GM23338 (cell line): ENCODE measurements at regions not wholly inside any gene's neighbourhood (a gene's known extent, or its start where the extent isn't known, plus 50 kb on each side); places are given as distances from the start of the nearest gene placed in this dataset.

Experiments used
- CTCF ChIP-seq, 2 experiments: fragments of 200-600 bp in 1 of 2; sonication (generic) in 1 of 2; conservative IDR thresholded peaks; 2 replicates each; pipeline versions ENCODE4 v1.5.1 to v1.6.1; 2016 to 2017; ENCODE audit warnings: antibody characterized with exemption in 2 of 2, low read depth in 2 of 2, mild to moderate bottlenecking in 2 of 2, moderate library complexity in 1 of 2
- EZH2 ChIP-seq: fragments of 200-600 bp; sonication (generic); IDR thresholded peaks from one replicate; pipeline ENCODE4 v1.8.0; 2017; ENCODE audit warnings: antibody characterized with exemption, mild to moderate bottlenecking, low read depth; ENCODE audit not compliant: unreplicated experiment
- NANOG ChIP-seq: IDR thresholded peaks from 2 replicates; pipeline ENCODE4 v1.6.1; 2016; ENCODE audit warnings: antibody characterized with exemption, borderline replicate concordance
- POLR2AphosphoS5 ChIP-seq: IDR thresholded peaks from 2 replicates; pipeline ENCODE4 v1.6.1; 2016; ENCODE audit warnings: antibody characterized with exemption, low read depth
- STAT1 ChIP-seq: IDR thresholded peaks from one replicate; pipeline ENCODE4 v1.6.1; 2016; ENCODE audit warnings: antibody characterized with exemption; ENCODE audit not compliant: unreplicated experiment
- TF ChIP-seq, protein P1 (sequence below): IDR thresholded peaks from one replicate; pipeline ENCODE4 v1.6.1; 2018; ENCODE audit warnings: antibody characterized with exemption; ENCODE audit not compliant: unreplicated experiment

DNA sequence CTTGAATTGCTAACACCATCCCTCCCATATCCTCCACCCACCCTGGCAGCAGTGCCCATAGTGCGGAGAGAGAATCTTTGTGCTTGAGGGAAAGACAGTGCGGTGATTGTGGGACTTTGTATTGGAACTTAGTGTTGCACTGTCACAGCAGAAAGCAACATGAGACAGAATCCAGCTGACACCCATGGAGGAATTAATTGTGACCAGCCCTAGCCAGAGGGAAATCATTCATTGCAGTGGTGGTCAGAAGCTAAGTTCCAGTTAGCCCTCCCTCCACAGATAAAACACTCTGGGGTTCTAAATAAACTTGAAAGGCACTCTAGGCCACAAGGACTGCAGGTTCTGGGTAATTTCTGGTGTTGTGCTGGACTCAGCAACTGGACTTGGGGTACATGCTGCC lies 1002.6 kb downstream of the TMTC2 start:
- no peak for TF ChIP-seq EZH2
- no peak for TF ChIP-seq CTCF (conservative IDR thresholded peaks at IDR 0.05; ENCODE audit: low read depth in 2 of 2)
- TF ChIP-seq, protein P1, sequence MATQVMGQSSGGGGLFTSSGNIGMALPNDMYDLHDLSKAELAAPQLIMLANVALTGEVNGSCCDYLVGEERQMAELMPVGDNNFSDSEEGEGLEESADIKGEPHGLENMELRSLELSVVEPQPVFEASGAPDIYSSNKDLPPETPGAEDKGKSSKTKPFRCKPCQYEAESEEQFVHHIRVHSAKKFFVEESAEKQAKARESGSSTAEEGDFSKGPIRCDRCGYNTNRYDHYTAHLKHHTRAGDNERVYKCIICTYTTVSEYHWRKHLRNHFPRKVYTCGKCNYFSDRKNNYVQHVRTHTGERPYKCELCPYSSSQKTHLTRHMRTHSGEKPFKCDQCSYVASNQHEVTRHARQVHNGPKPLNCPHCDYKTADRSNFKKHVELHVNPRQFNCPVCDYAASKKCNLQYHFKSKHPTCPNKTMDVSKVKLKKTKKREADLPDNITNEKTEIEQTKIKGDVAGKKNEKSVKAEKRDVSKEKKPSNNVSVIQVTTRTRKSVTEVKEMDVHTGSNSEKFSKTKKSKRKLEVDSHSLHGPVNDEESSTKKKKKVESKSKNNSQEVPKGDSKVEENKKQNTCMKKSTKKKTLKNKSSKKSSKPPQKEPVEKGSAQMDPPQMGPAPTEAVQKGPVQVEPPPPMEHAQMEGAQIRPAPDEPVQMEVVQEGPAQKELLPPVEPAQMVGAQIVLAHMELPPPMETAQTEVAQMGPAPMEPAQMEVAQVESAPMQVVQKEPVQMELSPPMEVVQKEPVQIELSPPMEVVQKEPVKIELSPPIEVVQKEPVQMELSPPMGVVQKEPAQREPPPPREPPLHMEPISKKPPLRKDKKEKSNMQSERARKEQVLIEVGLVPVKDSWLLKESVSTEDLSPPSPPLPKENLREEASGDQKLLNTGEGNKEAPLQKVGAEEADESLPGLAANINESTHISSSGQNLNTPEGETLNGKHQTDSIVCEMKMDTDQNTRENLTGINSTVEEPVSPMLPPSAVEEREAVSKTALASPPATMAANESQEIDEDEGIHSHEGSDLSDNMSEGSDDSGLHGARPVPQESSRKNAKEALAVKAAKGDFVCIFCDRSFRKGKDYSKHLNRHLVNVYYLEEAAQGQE = no peak
- TF ChIP-seq POLR2AphosphoS5 = no peak
- TF ChIP-seq STAT1 = no peak
- no peak for TF ChIP-seq NANOG
